GM13977 (cell line): ENCODE measurements at regions not wholly inside any gene's neighbourhood (a gene's known extent, or its start where the extent isn't known, plus 50 kb on each side); places are given as distances from the start of the nearest gene placed in this dataset.

Experiments
- DNase-seq: peaks from one replicate; pipeline ENCODE4 v3.0.0; 2012; ENCODE audit warnings: low spot score
- CTCF ChIP-seq: IDR thresholded peaks from 2 replicates; pipeline ENCODE4 v1.5.1; 2012; ENCODE audit warnings: mild to moderate bottlenecking, control low read depth; ENCODE audit not compliant: insufficient read depth; ENCODE audit errors: extremely low read depth, missing control alignments
- in situ Hi-C: fragments of 300-500 bp; cut with MboI; formaldehyde crosslinking; loops from one replicate; pipeline ENCODE4 v1.12.0; 2022; ENCODE audit warnings: low sequenced_read_pairs, low pct_unique_long_range_greater_than_20kb, mixed read lengths, inconsistent platforms; ENCODE audit not compliant: unreplicated experiment

- in situ Hi-C loops, result no loop called here
Observed at GRCh38 chr5:100424787-100425186, 110.4 kb upstream of the FAM174A start.

GRCh38 chr5:100424017-100424416 lies 111.2 kb upstream of the FAM174A start:
- TF ChIP-seq CTCF, result no peak
- no peak for DNase-seq
- in situ Hi-C loops, result no loop called here

More at GRCh38 chr5:100424787-100425186, 110.4 kb upstream of the FAM174A start:
- no peak for DNase-seq
- TF ChIP-seq CTCF, result no peak

- TF ChIP-seq CTCF, result no peak
- in situ Hi-C loops, result no loop called here
- DNase-seq, result no peak
Observed at GRCh38 chr5:100423330-100423729, 111.8 kb upstream of the FAM174A start.

GRCh38 chr5:100421360-100421759 lies 113.8 kb upstream of the FAM174A start:
- DNase-seq, result no peak
- no peak for TF ChIP-seq CTCF
- in situ Hi-C loops, result no loop called here

- TF ChIP-seq CTCF, result no peak
- in situ Hi-C loops, result no loop called here
- no peak for DNase-seq
Observed at GRCh38 chr5:100418231-100418630, 116.9 kb upstream of the FAM174A start.

- TF ChIP-seq CTCF, result no peak
- in situ Hi-C loops, result no loop called here
- no peak for DNase-seq
Observed at GRCh38 chr5:100409660-100410151, 125.5 kb upstream of the FAM174A start.

- DNase-seq, result no peak
Observed at GRCh38 chr5:100407053-100407452, 128.1 kb upstream of the FAM174A start.

More at GRCh38 chr5:100407053-100407452, 128.1 kb upstream of the FAM174A start:
- no peak for TF ChIP-seq CTCF
- in situ Hi-C loops, result no loop called here
